ENCODE measurements at regions not wholly inside any gene's neighbourhood (a gene's known extent, or its start where the extent isn't known, plus 50 kb on each side); places are given as distances from the start of the nearest gene placed in this dataset.
A peak's percentile ranks its signal among the peaks of the same experiment; 100 is the strongest.
"Not testable (repeated sequence)": the region's sequence is repeated elsewhere in the genome, so short reads cannot be mapped to it uniquely, and the experiment has no call there.

GRCh38 chr22:25281675-25282345 is 62.4 kb downstream of the CRYBB2 start:
- no peak for DNase-seq

DNA sequence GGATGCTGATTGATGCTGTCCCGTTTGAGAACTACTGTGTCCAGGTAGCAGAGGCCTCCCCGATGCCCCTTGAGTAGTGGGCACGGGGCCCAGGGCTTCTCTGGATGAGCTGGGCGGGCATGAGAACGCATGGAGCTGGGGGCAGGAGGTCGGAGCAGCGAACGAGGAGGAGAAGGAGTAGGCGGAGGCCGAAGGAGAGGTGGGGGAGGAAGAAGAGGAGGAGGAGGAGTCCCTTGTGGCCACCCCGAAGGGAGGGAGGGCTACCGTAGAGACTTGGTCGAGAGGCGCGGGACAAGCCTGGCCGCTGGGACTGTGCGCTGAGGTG is 62.9 kb downstream of the CRYBB2 start:
- H3K27me3 Mint-ChIP-seq (ENCODE audit: low read depth) = peaks cover 73% of the 10 kb centered on the region
- ATAC-seq (replicated peaks in 1 of 2) = no peak

More at GRCh38 chr22:25281675-25282345, 62.4 kb downstream of the CRYBB2 start:
- peaks cover 68% of the 10 kb centered on the region for H3K27me3 Mint-ChIP-seq (ENCODE audit: low read depth)
- H3K27ac Mint-ChIP-seq = no peak overlapping the region
- no peak for ATAC-seq (replicated peaks in 1 of 2)
- H3K4me1 Mint-ChIP-seq (ENCODE audit: low read depth) = peaks cover 12% of the 10 kb centered on the region
- no peaks in the 10 kb centered on the region for H3K9me3 Mint-ChIP-seq
- H3K36me3 Mint-ChIP-seq (ENCODE audit: insufficient read depth in 2 of 2) = peaks cover 3 to 4% of the 10 kb centered on the region in 2 donors
- H3K4me3 Mint-ChIP-seq = peak overlapping the region in 1 of 2 donors; percentile 83

GRCh38 chr22:25282671-25283561 is 63.5 kb downstream of the CRYBB2 start:
- ATAC-seq (replicated peaks in 1 of 2) (no peak), DNase-seq (peak in 1 of 2 donors; percentile 0)
- Mint-ChIP-seq H3K27ac (no peak overlapping the region), H3K4me1 (ENCODE audit: low read depth) (peaks cover 12% of the 10 kb centered on the region), H3K4me3 (peak overlapping the region; percentile 53 to 83), H3K36me3 (ENCODE audit: insufficient read depth in 2 of 2) (peaks cover 3 to 4% of the 10 kb centered on the region in 2 donors), H3K9me3 (no peaks in the 10 kb centered on the region), H3K27me3 (ENCODE audit: low read depth) (peaks cover 73% of the 10 kb centered on the region)

More for the DNA sequence above, 62.9 kb downstream of the CRYBB2 start:
- Mint-ChIP-seq H3K27ac (no peak overlapping the region), H3K9me3 (no peaks in the 10 kb centered on the region), H3K4me3 (peak overlapping the region; percentile 13 to 83), H3K4me1 (ENCODE audit: low read depth) (peaks cover 12% of the 10 kb centered on the region), H3K36me3 (ENCODE audit: insufficient read depth in 2 of 2) (peaks cover 3 to 4% of the 10 kb centered on the region in 2 donors)
- DNase-seq = peak in 1 of 2 donors; percentile 0

DNA sequence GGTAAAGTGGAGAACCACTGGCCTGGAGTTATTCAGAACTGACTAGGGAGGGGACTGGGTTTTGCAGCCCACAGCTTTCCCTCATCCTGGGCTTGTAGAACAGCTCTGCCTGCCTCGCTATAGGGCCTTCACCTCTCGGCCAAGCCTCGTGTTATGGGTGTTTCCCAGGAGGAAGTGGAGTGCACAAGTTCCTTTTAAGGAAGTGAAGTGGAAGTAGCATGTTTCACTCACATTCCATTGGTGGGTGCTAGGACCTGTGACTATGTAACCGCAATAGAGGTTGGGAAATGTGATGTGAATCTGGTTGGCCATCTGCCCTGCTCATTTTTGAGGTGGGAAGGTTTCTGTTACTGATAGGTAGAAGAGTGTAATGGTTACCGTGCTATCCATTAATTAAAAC is 69.0 kb downstream of the CRYBB2 start:
- not testable (repeated sequence) for H3K4me1 Mint-ChIP-seq (ENCODE audit: low read depth); H3K9me3 Mint-ChIP-seq; ATAC-seq (replicated peaks in 1 of 2); DNase-seq; H3K36me3 Mint-ChIP-seq (ENCODE audit: insufficient read depth in 2 of 2); H3K27ac Mint-ChIP-seq; H3K4me3 Mint-ChIP-seq
- peaks cover 30% of the 10 kb centered on the region for H3K27me3 Mint-ChIP-seq (ENCODE audit: low read depth)

GRCh38 chr22:25301912-25302311 is 82.5 kb downstream of the CRYBB2 start:
- H3K4me3 Mint-ChIP-seq; H3K4me1 Mint-ChIP-seq (ENCODE audit: low read depth): not testable (repeated sequence)

GRCh38 chr22:25309586-25309985 is 90.1 kb downstream of the CRYBB2 start:
- H3K4me3 Mint-ChIP-seq; H3K27ac Mint-ChIP-seq; DNase-seq; H3K9me3 Mint-ChIP-seq; H3K36me3 Mint-ChIP-seq (ENCODE audit: insufficient read depth in 2 of 2); ATAC-seq (replicated peaks in 1 of 2); H3K4me1 Mint-ChIP-seq (ENCODE audit: low read depth): not testable (repeated sequence)
- peaks cover 36% of the 10 kb centered on the region for H3K27me3 Mint-ChIP-seq (ENCODE audit: low read depth)

More at GRCh38 chr22:25301912-25302311, 82.5 kb downstream of the CRYBB2 start:
- DNase-seq; H3K27ac Mint-ChIP-seq; ATAC-seq (replicated peaks in 1 of 2); H3K9me3 Mint-ChIP-seq; H3K36me3 Mint-ChIP-seq (ENCODE audit: insufficient read depth in 2 of 2): not testable (repeated sequence)
- H3K27me3 Mint-ChIP-seq (ENCODE audit: low read depth) = peaks cover 38% of the 10 kb centered on the region

GRCh38 chr22:25311924-25312323 is 92.5 kb downstream of the CRYBB2 start:
- not testable (repeated sequence) for H3K36me3 Mint-ChIP-seq (ENCODE audit: insufficient read depth in 2 of 2); H3K4me3 Mint-ChIP-seq; H3K9me3 Mint-ChIP-seq; H3K27ac Mint-ChIP-seq; H3K4me1 Mint-ChIP-seq (ENCODE audit: low read depth); ATAC-seq (replicated peaks in 1 of 2); DNase-seq
- H3K27me3 Mint-ChIP-seq (ENCODE audit: low read depth) = peaks cover 30% of the 10 kb centered on the region

GRCh38 chr22:25318081-25318823 is 98.8 kb downstream of the CRYBB2 start:
- H3K27ac Mint-ChIP-seq = no peak overlapping the region
- no peak overlapping the region for H3K4me3 Mint-ChIP-seq
- H3K36me3 Mint-ChIP-seq (ENCODE audit: insufficient read depth in 2 of 2) = no peaks in the 10 kb centered on the region
- DNase-seq (no peak), ATAC-seq (replicated peaks in 1 of 2) (no peak)
- no peaks in the 10 kb centered on the region for H3K9me3 Mint-ChIP-seq
- H3K27me3 Mint-ChIP-seq (ENCODE audit: low read depth) = no peaks in the 10 kb centered on the region
- H3K4me1 Mint-ChIP-seq (ENCODE audit: low read depth) = no peaks in the 10 kb centered on the region

GRCh38 chr22:25327018-25327755 is 107.7 kb downstream of the CRYBB2 start:
- ATAC-seq (replicated peaks in 1 of 2) (no peak), DNase-seq (no peak)
- Mint-ChIP-seq H3K36me3 (ENCODE audit: insufficient read depth in 2 of 2) (no peaks in the 10 kb centered on the region), H3K9me3 (no peaks in the 10 kb centered on the region), H3K27me3 (ENCODE audit: low read depth) (peaks cover 8% of the 10 kb centered on the region), H3K27ac (no peak overlapping the region), H3K4me1 (ENCODE audit: low read depth) (no peaks in the 10 kb centered on the region), H3K4me3 (no peak overlapping the region)

- H3K36me3 Mint-ChIP-seq (ENCODE audit: insufficient read depth in 2 of 2) = no peaks in the 10 kb centered on the region
- no peak overlapping the region for H3K4me3 Mint-ChIP-seq
- ATAC-seq (replicated peaks in 1 of 2) (no peak), DNase-seq (no peak)
- H3K27ac Mint-ChIP-seq = no peak overlapping the region
- no peaks in the 10 kb centered on the region for H3K4me1 Mint-ChIP-seq (ENCODE audit: low read depth)
- H3K9me3 Mint-ChIP-seq = no peaks in the 10 kb centered on the region
- no peaks in the 10 kb centered on the region for H3K27me3 Mint-ChIP-seq (ENCODE audit: low read depth)
Measured at GRCh38 chr22:25331050-25331449, 111.6 kb downstream of the CRYBB2 start.

DNA sequence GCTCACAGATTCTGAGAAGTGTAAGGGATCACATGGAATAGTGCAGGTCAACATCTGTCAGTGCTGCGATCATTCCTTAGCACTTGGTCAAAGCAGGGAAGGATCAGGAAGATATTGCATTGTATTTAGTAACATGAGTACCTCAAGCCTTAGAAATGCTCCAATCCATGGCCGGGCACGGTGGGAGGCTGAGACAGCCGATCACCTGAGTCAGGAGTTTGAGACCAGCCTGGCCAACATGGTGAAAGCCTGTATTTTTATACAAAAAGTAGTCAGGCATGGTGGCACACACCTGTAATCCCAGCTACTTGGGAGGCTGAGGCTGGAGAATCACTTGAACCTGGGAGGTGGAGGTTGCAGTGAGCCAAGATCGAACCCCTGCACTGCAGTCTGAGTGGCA is 112.5 kb downstream of the CRYBB2 start:
- not testable (repeated sequence) for H3K27me3 Mint-ChIP-seq (ENCODE audit: low read depth); H3K36me3 Mint-ChIP-seq (ENCODE audit: insufficient read depth in 2 of 2); H3K9me3 Mint-ChIP-seq; H3K27ac Mint-ChIP-seq; H3K4me3 Mint-ChIP-seq; ATAC-seq (replicated peaks in 1 of 2); DNase-seq; H3K4me1 Mint-ChIP-seq (ENCODE audit: low read depth)

DNA sequence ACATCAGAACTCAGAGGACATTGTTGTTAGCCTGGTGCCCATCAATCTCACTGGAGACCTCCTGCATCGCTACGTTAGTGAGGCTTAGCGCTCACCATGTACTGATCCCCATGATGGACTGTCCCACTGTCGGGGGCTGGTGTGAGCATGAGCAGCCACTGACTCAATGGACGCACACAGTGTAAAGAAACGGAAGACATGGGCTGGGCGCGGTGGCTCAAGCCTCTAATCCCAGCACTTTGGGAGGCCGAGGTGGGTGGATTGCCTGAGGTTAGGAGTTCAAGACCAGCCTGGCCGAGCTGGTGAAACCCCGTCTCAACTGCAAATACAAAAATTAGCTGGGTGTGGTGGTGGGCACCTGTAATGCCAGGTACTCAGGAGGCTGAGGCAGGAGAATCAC is 112.9 kb downstream of the CRYBB2 start:
- Mint-ChIP-seq H3K9me3 (no peaks in the 10 kb centered on the region), H3K4me3 (no peak overlapping the region), H3K27me3 (ENCODE audit: low read depth) (no peaks in the 10 kb centered on the region), H3K27ac (no peak overlapping the region), H3K36me3 (ENCODE audit: insufficient read depth in 2 of 2) (no peaks in the 10 kb centered on the region), H3K4me1 (ENCODE audit: low read depth) (no peaks in the 10 kb centered on the region)
- no peak for ATAC-seq (replicated peaks in 1 of 2)
- no peak for DNase-seq
